OCI-LY3 (cell line): ENCODE measurements at regions not wholly inside any gene's neighbourhood (a gene's known extent, or its start where the extent isn't known, plus 50 kb on each side); places are given as distances from the start of the nearest gene placed in this dataset.

Experiments
- H2AFZ ChIP-seq: fragments of 200-600, 300-600 bp; shearing (Covaris generic); 2 replicates; pipeline ENCODE4 v1.6.0; 2014; ENCODE audit warnings: antibody characterized with exemption, low read depth, low read length
- H3K27ac ChIP-seq: fragments of 200-600, 300-600 bp; sonication (generic); 2 replicates; pipeline ENCODE4 v1.5.1; 2014; ENCODE audit warnings: mild to moderate bottlenecking, low read length, moderate library complexity, mixed read lengths
- H3K27me3 ChIP-seq: fragments of 200-600, 300-600 bp; sonication (generic); 2 replicates; pipeline ENCODE4 v1.6.1; 2014; ENCODE audit warnings: low read depth, low read length, mixed read lengths
- H3K36me3 ChIP-seq: fragments of 200-600, 300-600 bp; sonication (generic); replicated peaks from 2 replicates; pipeline ENCODE3; 2014; ENCODE audit warnings: low read depth, low read length, mixed read lengths
- H3K4me1 ChIP-seq: fragments of 300-600, 200-600 bp; sonication (generic); 2 replicates; pipeline ENCODE4 v1.6.1; 2014; ENCODE audit warnings: low read length, mixed read lengths
- H3K4me2 ChIP-seq: fragments of 200-600, 300-600 bp; sonication (generic); 2 replicates; pipeline ENCODE4 v1.6.1; 2014; ENCODE audit warnings: low read length, mixed read lengths
- H3K4me3 ChIP-seq: fragments of 300-600, 200-600 bp; sonication (generic); 2 replicates; pipeline ENCODE4 v1.5.1; 2014; ENCODE audit warnings: antibody characterized with exemption, mild to moderate bottlenecking, low read length, moderate library complexity
- H3K79me2 ChIP-seq: fragments of 300-600, 200-600 bp; shearing (Covaris generic); 2 replicates; pipeline ENCODE4 v1.6.1; 2014; ENCODE audit warnings: mild to moderate bottlenecking, low read length, mixed read lengths
- H3K9ac ChIP-seq: fragments of 300-600, 200-600 bp; shearing (Covaris generic); 2 replicates; pipeline ENCODE4 v1.6.0; 2014; ENCODE audit warnings: mild to moderate bottlenecking, low read length, moderate library complexity
- H3K9me3 ChIP-seq: fragments of 200-600, 300-600 bp; shearing (Covaris generic); 2 replicates; pipeline ENCODE4 v1.6.1; 2014; ENCODE audit warnings: low read length, mixed read lengths; ENCODE audit not compliant: insufficient read depth
- H4K20me1 ChIP-seq: fragments of 200-600, 300-600 bp; sonication (generic); 2 replicates; pipeline ENCODE4 v1.6.1; 2016; ENCODE audit warnings: low read length, mixed read lengths; ENCODE audit not compliant: insufficient read depth
- CTCF ChIP-seq: fragments of 200-600, 300-600 bp; sonication (generic); IDR thresholded peaks from 2 replicates; pipeline ENCODE4 v1.5.1; 2014; ENCODE audit warnings: antibody characterized with exemption, low read length, low read depth
- EZH2phosphoT487 ChIP-seq: fragments of 200-600 bp; shearing (Covaris generic); IDR thresholded peaks from 2 replicates; pipeline ENCODE4 v1.6.1; 2018; ENCODE audit warnings: antibody characterized with exemption, mixed run types, low read depth

DNA sequence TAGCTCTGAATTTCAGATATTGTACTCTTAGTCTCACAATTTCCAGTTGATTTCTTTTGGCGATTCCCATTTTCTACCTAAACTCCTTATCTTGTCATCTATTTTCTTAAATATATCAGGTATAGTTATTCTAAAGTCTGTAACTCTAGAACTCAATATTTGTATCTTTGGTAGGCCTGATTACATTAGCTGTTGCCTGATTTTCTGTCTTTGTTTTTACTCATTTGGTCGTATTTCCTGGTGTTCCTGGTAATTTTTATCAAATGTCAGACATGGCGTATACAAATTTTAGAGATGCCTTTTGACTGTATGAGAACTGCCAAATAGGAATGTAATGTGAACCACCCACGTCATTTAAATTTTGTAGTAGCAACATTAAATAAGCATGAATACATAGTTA is 266.7 kb downstream of the ZNF536 start:
- TF ChIP-seq EZH2phosphoT487 (no peak), CTCF (no peak)
- Histone ChIP-seq H3K27me3 (no peaks in the 10 kb centered on the region; the same call in 1 of the 2 replicates), H3K4me3 (no peak overlapping the region), H2AFZ (no peak overlapping the region), H3K4me2 (no peak overlapping the region), H3K79me2 (no peaks in the 10 kb centered on the region), H3K9ac (no peak overlapping the region), H3K27ac (no peak overlapping the region), H3K9me3 (no peaks in the 10 kb centered on the region), H3K4me1 (no peaks in the 10 kb centered on the region), H4K20me1 (no peaks in the 10 kb centered on the region), H3K36me3 (no peaks in the 10 kb centered on the region)

GRCh38 chr19:30637926-30638325 is 265.7 kb downstream of the ZNF536 start:
- H3K27me3 ChIP-seq, result no peaks in the 10 kb centered on the region; the same call in 1 of the 2 replicates
- H3K36me3 ChIP-seq, result no peaks in the 10 kb centered on the region
- no peak overlapping the region for H3K4me2 ChIP-seq
- H3K4me1 ChIP-seq, result no peaks in the 10 kb centered on the region
- no peak overlapping the region for H3K27ac ChIP-seq
- no peak overlapping the region for H2AFZ ChIP-seq
- H3K9ac ChIP-seq, result no peak overlapping the region
- TF ChIP-seq EZH2phosphoT487 (no peak), CTCF (no peak)
- no peaks in the 10 kb centered on the region for H3K79me2 ChIP-seq
- no peak overlapping the region for H3K4me3 ChIP-seq
- H3K9me3 ChIP-seq, result no peaks in the 10 kb centered on the region
- no peaks in the 10 kb centered on the region for H4K20me1 ChIP-seq

- H3K4me1 ChIP-seq, result no peaks in the 10 kb centered on the region
- H3K4me3 ChIP-seq, result no peak overlapping the region
- no peak overlapping the region for H2AFZ ChIP-seq
- no peak for TF ChIP-seq EZH2phosphoT487
- TF ChIP-seq CTCF, result no peak
- no peak overlapping the region for H3K9ac ChIP-seq
- H4K20me1 ChIP-seq, result no peaks in the 10 kb centered on the region
- H3K36me3 ChIP-seq, result no peaks in the 10 kb centered on the region
- no peaks in the 10 kb centered on the region for H3K79me2 ChIP-seq
- no peak overlapping the region for H3K27ac ChIP-seq
- H3K4me2 ChIP-seq, result no peak overlapping the region
- H3K27me3 ChIP-seq, result no peaks in the 10 kb centered on the region
- H3K9me3 ChIP-seq, result no peaks in the 10 kb centered on the region
These were observed 263.1 kb downstream of the ZNF536 start for GRCh38 chr19:30634996-30635975.

DNA sequence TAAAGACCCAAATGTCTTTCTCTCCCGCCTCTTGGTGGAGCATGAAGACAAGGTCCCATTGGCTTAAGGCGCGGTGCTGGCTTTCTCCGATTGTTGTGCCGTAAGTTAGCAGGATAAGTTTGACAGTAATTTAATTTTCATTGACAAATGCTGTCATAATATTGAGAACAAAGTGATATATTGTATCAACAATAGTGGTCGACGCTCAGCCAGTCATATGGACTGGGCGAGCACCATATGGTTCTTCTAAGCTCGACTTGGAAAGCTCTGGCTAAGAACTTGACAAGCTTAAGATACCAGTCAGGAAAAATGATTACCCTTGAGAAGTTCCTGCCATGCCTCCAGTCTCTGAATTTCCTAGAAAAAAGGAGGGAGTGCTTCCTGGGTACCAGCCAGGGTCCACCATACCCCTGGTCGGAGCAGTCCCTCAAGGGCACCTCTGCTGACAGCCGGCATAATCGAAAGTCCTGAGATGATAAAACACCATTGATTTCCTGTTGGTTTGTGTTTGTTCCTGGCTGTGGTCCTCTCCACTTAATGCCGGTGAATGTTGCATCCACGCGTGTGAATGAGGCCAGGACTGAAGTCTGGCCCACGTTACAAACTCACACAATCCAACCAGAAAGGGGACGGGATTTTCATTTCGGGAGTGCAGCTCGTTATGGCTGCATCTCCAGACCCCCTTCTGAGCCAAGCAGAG is 262.1 kb downstream of the ZNF536 start:
- H4K20me1 ChIP-seq, result no peaks in the 10 kb centered on the region
- H3K27me3 ChIP-seq, result no peaks in the 10 kb centered on the region
- H2AFZ ChIP-seq, result no peak overlapping the region
- H3K4me1 ChIP-seq, result no peaks in the 10 kb centered on the region
- H3K79me2 ChIP-seq, result no peaks in the 10 kb centered on the region
- H3K9me3 ChIP-seq, result no peaks in the 10 kb centered on the region
- no peak overlapping the region for H3K4me3 ChIP-seq
- H3K9ac ChIP-seq, result no peak overlapping the region
- TF ChIP-seq CTCF, result no peak
- no peak for TF ChIP-seq EZH2phosphoT487
- no peak overlapping the region for H3K27ac ChIP-seq
- no peak overlapping the region for H3K4me2 ChIP-seq
- H3K36me3 ChIP-seq, result no peaks in the 10 kb centered on the region
